Osteocyte (in vitro differentiated cells): ENCODE measurements at regions not wholly inside any gene's neighbourhood (a gene's known extent, or its start where the extent isn't known, plus 50 kb on each side); places are given as distances from the start of the nearest gene placed in this dataset.

Source experiments
- DNase-seq: peaks from one replicate; pipeline ENCODE4 v3.0.0; 2021; ENCODE audit warnings: mixed read lengths; ENCODE audit not compliant: unreplicated experiment; ENCODE audit errors: extremely low spot score
- H3K27ac Mint-ChIP-seq: one replicate; pipeline ENCODE4 v1.8.0; 2021; ENCODE audit warnings: mild to moderate bottlenecking, mixed read lengths; ENCODE audit not compliant: unreplicated experiment
- H3K27me3 Mint-ChIP-seq: one replicate; pipeline ENCODE4 v1.8.0; 2021; ENCODE audit warnings: mixed read lengths; ENCODE audit not compliant: unreplicated experiment
- H3K36me3 Mint-ChIP-seq: one replicate; pipeline ENCODE4 v1.8.0; 2021; ENCODE audit warnings: mixed read lengths; ENCODE audit not compliant: unreplicated experiment
- H3K4me1 Mint-ChIP-seq: one replicate; pipeline ENCODE4 v1.8.0; 2021; ENCODE audit warnings: mixed read lengths; ENCODE audit not compliant: unreplicated experiment
- H3K4me3 Mint-ChIP-seq: one replicate; pipeline ENCODE4 v1.8.0; 2021; ENCODE audit warnings: mild to moderate bottlenecking, moderate library complexity, mixed read lengths; ENCODE audit not compliant: unreplicated experiment
- H3K9me3 Mint-ChIP-seq: one replicate; pipeline ENCODE4 v1.8.0; 2021; ENCODE audit warnings: mixed read lengths; ENCODE audit not compliant: unreplicated experiment
- CTCF ChIP-seq: fragments of 200-600 bp; sonication (generic); IDR thresholded peaks from 2 replicates; pipeline ENCODE4 v1.5.0; 2021; ENCODE audit warnings: antibody characterized with exemption, mild to moderate bottlenecking, moderate library complexity

- peaks cover 12% of the 10 kb centered on the region for H3K4me1 Mint-ChIP-seq
- H3K36me3 Mint-ChIP-seq, result peaks cover 16% of the 10 kb centered on the region
- no peak for DNase-seq
- H3K4me3 Mint-ChIP-seq, result no peak overlapping the region
- H3K27me3 Mint-ChIP-seq, result no peaks in the 10 kb centered on the region
- TF ChIP-seq CTCF, result no peak
- H3K9me3 Mint-ChIP-seq, result no peaks in the 10 kb centered on the region
- no peak overlapping the region for H3K27ac Mint-ChIP-seq
Observed at GRCh38 chr3:141431411-141432378, 55.1 kb upstream of the RASA2 start.

- Mint-ChIP-seq H3K27me3 (no peaks in the 10 kb centered on the region), H3K36me3 (peaks cover 15% of the 10 kb centered on the region), H3K4me1 (peaks cover 7% of the 10 kb centered on the region), H3K9me3 (no peaks in the 10 kb centered on the region), H3K27ac (no peak overlapping the region), H3K4me3 (no peak overlapping the region)
- DNase-seq, result no peak
- no peak for TF ChIP-seq CTCF
Observed at GRCh38 chr3:141432904-141433303, 53.9 kb upstream of the RASA2 start.

- no peaks in the 10 kb centered on the region for H3K27me3 Mint-ChIP-seq
- TF ChIP-seq CTCF, result no peak
- H3K9me3 Mint-ChIP-seq, result no peaks in the 10 kb centered on the region
- H3K4me1 Mint-ChIP-seq, result peaks cover 5% of the 10 kb centered on the region
- no peak for DNase-seq
- peaks cover 15% of the 10 kb centered on the region for H3K36me3 Mint-ChIP-seq
- no peak overlapping the region for H3K27ac Mint-ChIP-seq
- H3K4me3 Mint-ChIP-seq, result no peak overlapping the region
Observed at GRCh38 chr3:141434255-141434654, 52.6 kb upstream of the RASA2 start.

GRCh38 chr3:141436180-141436579 lies 50.6 kb upstream of the RASA2 start:
- Mint-ChIP-seq H3K36me3 (peaks cover 14% of the 10 kb centered on the region), H3K27ac (no peak overlapping the region), H3K27me3 (no peaks in the 10 kb centered on the region), H3K4me1 (peaks cover 19% of the 10 kb centered on the region), H3K9me3 (no peaks in the 10 kb centered on the region), H3K4me3 (no peak overlapping the region)
- no peak for TF ChIP-seq CTCF
- no peak for DNase-seq
